RCC 7860 (cell line): ENCODE measurements at regions not wholly inside any gene's neighbourhood (a gene's known extent, or its start where the extent isn't known, plus 50 kb on each side); places are given as distances from the start of the nearest gene placed in this dataset.
A peak's percentile ranks its signal among the peaks of the same experiment; 100 is the strongest.

Experiments used
- DNase-seq: peaks from one replicate; pipeline ENCODE4 v3.0.0-alpha.2; 2015; ENCODE audit warnings: low spot score
- FAIRE-seq: peaks from 2 replicates; lab custom pipeline; 2012; peaks lifted over from hg19 to GRCh38; lab: Jason Lieb, UNC

- DNase-seq (no peak), FAIRE-seq (no peak)
Observed at GRCh38 chr15:98438907-98439306, 209.4 kb upstream of the IGF1R start.

GRCh38 chr15:98439523-98439942 lies 208.8 kb upstream of the IGF1R start:
- FAIRE-seq (no peak), DNase-seq (no peak)

GRCh38 chr15:98440917-98441316 lies 207.4 kb upstream of the IGF1R start:
- FAIRE-seq (no peak), DNase-seq (no peak)

GRCh38 chr15:98441599-98441998 lies 206.7 kb upstream of the IGF1R start:
- DNase-seq (no peak), FAIRE-seq (no peak)

- DNase-seq = peak; percentile 60
- peak; percentile 75 for FAIRE-seq
Observed at GRCh38 chr15:98442379-98442833, 205.9 kb upstream of the IGF1R start.

GRCh38 chr15:98442901-98443300 lies 205.4 kb upstream of the IGF1R start:
- no peak for DNase-seq
- FAIRE-seq = no peak

GRCh38 chr15:98443526-98443925 lies 204.8 kb upstream of the IGF1R start:
- no peak for FAIRE-seq

GRCh38 chr15:98444138-98444537 lies 204.2 kb upstream of the IGF1R start:
- no peak for DNase-seq
- FAIRE-seq = no peak

More at GRCh38 chr15:98443526-98443925, 204.8 kb upstream of the IGF1R start:
- no peak for DNase-seq

GRCh38 chr15:98445315-98445714 lies 203.0 kb upstream of the IGF1R start:
- DNase-seq (no peak), FAIRE-seq (no peak)

GRCh38 chr15:98446083-98446482 lies 202.3 kb upstream of the IGF1R start:
- no peak for FAIRE-seq

GRCh38 chr15:98447069-98447468 lies 201.3 kb upstream of the IGF1R start:
- FAIRE-seq (no peak), DNase-seq (no peak)

More at GRCh38 chr15:98446083-98446482, 202.3 kb upstream of the IGF1R start:
- DNase-seq = no peak

GRCh38 chr15:98451236-98451635 lies 197.1 kb upstream of the IGF1R start:
- FAIRE-seq (no peak), DNase-seq (no peak)

- DNase-seq (no peak), FAIRE-seq (no peak)
Observed at GRCh38 chr15:98452238-98452637, 196.1 kb upstream of the IGF1R start.

GRCh38 chr15:98455904-98456303 lies 192.4 kb upstream of the IGF1R start:
- DNase-seq = no peak
- no peak for FAIRE-seq

GRCh38 chr15:98476559-98476958 lies 171.8 kb upstream of the IGF1R start:
- DNase-seq (no peak), FAIRE-seq (no peak)

GRCh38 chr15:98480844-98481243 lies 167.5 kb upstream of the IGF1R start:
- no peak for FAIRE-seq
- no peak for DNase-seq

GRCh38 chr15:98483575-98484130 lies 164.7 kb upstream of the IGF1R start:
- DNase-seq = no peak
- no peak for FAIRE-seq

GRCh38 chr15:98484914-98485313 lies 163.4 kb upstream of the IGF1R start:
- FAIRE-seq (no peak), DNase-seq (no peak)

GRCh38 chr15:98485451-98485850 lies 162.9 kb upstream of the IGF1R start:
- no peak for DNase-seq
- no peak for FAIRE-seq

GRCh38 chr15:98493966-98494511 lies 154.3 kb upstream of the IGF1R start:
- FAIRE-seq (no peak), DNase-seq (no peak)

GRCh38 chr15:98501192-98501591 lies 147.1 kb upstream of the IGF1R start:
- DNase-seq (no peak), FAIRE-seq (no peak)

- DNase-seq = no peak
- FAIRE-seq = no peak
Observed at GRCh38 chr15:98501632-98502031, 146.7 kb upstream of the IGF1R start.

GRCh38 chr15:98503970-98504369 lies 144.4 kb upstream of the IGF1R start:
- no peak for FAIRE-seq

More at GRCh38 chr15:98503970-98504369, 144.4 kb upstream of the IGF1R start:
- no peak for DNase-seq
